ENCODE measurements at regions not wholly inside any gene's neighbourhood (a gene's known extent, or its start where the extent isn't known, plus 50 kb on each side); places are given as distances from the start of the nearest gene placed in this dataset.

DNA sequence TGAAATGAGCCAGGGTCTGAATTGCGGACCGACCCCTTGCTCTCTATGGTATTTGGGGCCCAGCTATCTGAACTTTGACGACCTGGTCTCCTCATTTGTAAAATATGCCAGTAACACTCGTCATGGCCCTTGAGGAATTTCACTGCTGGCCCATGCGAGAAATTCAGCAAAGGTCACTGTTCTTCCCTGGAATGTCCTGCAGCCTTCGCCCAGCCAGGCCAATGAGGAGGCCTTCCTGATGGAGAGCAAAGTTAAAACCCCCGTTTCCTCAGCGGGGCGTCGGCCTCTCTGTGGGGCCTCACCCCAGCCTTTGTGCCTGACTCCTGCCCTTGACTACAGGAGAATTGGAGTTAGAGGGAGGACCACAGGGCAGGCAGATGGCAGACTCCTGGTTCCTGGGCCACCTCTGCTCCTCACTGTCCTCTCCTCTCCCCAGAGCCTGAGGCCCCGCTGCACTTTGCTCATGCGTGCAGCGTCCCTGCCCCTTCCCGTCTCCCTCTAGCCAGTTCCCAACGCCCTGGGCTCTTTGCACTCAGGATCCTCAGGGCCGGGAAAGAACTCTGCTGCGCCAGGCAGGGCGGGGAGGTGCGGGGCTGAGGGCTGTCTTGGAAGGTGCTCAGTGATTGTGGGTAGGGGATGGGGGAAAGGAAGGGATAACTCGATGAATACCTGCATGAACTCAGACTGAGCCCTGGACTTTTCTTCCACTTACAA lies 257.0 kb upstream of the RAB6C start:
- no peak for DNase-seq

- no peak for DNase-seq
These were observed 256.0 kb upstream of the RAB6C start for GRCh38 chr2:129723277-129724020.

DNA sequence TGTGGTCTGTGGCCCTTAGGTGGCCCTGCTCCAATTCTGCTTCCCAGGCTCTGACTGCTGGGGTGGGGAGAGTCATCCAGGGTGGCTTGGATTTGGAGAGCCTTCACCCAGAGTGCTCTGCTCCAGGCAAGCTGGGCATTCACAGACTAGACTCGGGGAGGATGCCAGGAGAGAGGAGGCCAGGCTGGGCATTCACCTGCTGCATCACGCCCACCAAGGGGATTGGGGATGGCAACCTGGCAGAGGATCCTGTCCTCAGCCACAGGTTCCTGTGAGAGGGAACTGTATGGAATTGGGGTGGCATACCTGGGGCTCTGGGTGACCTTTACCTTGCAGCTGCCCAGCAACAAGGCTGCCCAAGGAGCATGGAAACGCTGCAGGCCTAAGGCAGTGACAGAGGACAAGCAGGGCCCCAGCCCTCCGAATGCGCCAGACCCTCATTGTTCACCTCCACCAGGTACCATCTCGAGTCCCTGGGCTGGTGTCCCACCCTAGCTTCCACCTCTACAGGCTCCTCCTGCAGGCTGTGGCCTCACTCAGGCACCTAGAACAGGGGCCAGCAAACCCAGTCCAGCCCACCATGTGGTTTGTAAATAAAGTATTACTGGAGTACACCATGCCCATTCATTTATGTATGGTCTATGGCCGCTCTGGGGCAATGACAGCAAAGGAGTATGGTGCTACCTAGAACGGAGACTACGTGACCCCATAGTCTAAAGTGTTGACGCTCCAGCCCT lies 255.3 kb upstream of the RAB6C start:
- DNase-seq, result no peak

GRCh38 chr2:129726216-129726615 lies 253.2 kb upstream of the RAB6C start:
- no peak for DNase-seq

GRCh38 chr2:129727286-129727685 lies 252.2 kb upstream of the RAB6C start:
- DNase-seq, result no peak

GRCh38 chr2:129728035-129728972 lies 251.2 kb upstream of the RAB6C start:
- no peak for DNase-seq

DNA sequence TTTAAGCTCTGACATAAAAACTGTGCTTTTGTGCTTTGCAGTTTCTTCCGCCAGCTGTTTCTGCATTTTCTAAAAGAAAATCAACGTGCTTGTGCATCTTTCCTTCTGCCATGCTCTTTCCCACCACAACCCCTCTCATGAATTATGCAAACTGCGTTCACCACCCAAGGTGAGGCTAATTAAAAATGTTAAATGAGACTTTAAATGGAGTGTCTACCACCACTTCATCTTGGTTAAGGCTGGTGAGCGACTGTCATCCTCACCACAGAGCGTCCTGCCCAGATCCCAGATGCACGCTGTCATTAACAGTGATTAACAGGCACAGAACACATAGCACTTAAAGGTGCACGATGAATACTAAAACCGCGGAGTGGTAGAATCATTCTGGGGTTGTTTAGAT lies 250.5 kb upstream of the RAB6C start:
- DNase-seq, result no peak

- DNase-seq, result no peak
These were observed 249.8 kb upstream of the RAB6C start for GRCh38 chr2:129729646-129730045.

GRCh38 chr2:129730979-129731378 lies 248.5 kb upstream of the RAB6C start:
- no peak for DNase-seq

GRCh38 chr2:129731907-129732629 lies 247.4 kb upstream of the RAB6C start:
- DNase-seq, result no peak

GRCh38 chr2:129732630-129733026 lies 246.8 kb upstream of the RAB6C start:
- DNase-seq, result no peak

DNA sequence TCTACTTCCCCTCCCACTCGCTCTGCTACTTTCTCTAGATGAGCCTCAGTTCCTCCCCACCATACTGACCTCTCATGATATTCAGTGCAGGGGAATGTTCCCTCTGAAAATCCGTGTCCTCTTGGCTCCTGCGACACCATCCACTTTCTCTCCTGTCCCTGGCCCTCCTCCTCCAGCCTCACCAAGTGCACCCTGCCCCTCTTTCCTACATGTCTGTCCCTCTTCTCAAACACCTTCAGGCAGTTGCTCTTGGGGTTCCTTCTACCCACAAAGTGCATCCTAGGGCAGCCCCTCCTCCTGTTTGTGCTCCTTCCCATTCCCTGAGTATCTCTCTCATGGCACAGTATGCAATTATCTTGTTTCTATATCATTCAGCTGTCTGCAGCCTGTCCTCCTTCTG lies 246.4 kb upstream of the RAB6C start:
- no peak for DNase-seq

- DNase-seq, result no peak
These were observed 245.9 kb upstream of the RAB6C start for GRCh38 chr2:129733579-129733978.

DNA sequence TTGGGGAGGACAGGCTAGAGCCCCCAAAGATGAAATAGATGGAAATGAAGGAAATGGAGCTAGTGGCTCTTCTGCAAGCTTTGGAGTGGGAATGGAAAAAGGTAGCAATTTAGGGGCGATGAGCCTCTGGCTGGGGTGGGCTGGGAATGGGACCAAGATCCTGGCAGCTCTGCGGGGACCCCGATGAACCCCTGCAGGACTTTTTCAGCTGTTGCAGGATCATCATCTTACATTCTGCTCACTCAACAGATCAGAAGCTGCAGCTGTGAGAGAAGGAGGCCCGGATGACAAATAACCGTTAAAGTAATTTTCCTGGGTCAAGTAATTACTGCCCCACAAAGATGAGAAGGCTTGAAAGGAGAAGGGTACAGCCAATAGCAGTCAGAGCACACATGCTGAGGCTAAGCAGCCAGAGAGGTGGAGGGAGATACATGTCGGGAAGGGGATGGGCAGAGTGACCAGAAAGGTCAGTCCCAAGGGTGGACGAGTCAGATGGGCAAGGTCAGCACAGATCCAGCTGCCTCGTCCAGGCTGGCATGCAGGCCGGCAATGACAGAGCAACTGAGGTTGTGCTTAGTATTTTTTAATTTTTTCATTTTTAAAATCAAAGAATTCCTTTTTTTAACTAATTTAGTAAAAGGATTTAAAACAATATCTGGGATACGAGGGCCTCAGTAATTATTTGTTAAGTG lies 245.0 kb upstream of the RAB6C start:
- no peak for DNase-seq

GRCh38 chr2:129735576-129735975 lies 243.9 kb upstream of the RAB6C start:
- no peak for DNase-seq

DNA sequence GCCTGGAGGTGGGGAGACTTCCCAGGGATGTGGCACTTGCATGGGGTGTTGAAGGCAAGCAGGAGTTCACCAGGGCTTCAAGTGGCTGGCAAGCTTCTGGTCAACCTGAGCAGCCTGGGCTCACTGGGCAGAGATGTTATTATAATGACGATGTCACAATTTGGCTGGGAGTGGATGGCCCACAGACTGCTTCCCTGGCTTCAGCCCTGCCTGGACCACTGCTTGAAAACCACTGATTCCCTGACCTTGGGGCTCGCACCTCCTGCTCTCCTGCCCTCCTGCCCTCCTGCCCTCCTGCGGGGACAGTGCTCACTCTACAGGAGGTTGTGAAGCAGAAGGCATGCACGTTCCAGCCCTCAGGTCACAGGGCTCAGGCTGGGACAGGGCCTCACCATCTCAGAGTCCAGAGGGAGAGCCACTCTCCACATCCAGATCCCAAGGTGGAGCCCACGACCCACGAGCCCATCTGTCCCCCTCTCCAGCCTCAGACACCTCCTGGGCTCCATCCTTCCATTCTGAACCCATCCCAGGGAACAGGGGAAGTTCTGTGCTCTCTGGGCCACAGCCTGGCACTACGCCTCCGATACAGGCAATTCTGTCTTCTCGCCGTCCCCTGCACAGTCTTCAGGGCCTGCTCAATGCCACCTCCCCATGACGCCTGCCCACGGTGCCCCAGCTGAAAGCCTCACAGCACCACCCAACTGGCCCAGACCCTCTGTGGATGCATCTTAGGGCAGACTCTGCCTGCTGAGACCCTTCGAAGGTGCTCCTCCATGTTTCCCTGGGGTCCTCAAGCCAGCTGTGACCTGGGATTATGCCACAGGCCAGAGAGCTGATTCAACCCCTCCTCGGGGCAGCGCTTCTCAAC lies 241.6 kb upstream of the RAB6C start:
- DNase-seq, result no peak

DNA sequence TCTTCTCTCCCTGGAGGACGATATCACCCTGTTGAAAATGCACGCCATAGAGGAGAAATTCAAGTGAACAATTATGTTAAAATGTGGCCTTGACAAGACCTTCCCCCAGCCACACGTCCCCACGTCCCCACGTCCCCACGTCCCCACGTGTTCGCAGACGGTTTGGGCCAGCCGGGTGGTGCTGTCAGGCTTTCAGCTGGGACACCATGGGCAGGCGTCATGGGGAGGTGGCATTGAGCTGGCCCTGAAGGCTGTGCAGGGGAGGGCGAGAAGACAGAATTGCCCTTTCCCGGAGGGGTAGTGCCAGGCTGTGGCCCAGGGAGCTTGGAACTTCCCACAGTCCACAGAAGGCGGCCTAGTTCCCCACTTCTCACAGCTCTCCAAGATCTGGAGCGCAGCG lies 240.7 kb upstream of the RAB6C start:
- no peak for DNase-seq

DNA sequence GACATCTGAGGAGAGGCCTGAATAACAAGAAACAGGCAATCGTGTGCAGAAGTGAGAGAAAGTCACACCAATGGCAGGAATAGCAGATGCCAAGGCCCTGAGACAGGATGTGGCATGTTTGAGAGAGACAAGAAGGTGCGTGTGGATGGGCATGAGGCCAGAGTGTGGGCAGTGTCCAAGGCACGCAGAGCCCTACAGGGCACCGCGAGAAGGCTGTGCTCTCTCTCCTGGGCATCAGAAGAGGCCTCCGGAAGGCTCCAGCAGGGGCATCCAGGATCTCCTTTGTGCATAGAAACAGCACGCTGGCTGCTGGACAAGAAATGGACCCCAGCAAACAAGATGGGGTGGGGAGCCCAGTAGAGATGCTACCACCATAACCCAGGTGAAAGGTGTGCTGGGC lies 239.0 kb upstream of the RAB6C start:
- no peak for DNase-seq

- DNase-seq, result no peak
These were observed 238.3 kb upstream of the RAB6C start for GRCh38 chr2:129741165-129741564.

DNA sequence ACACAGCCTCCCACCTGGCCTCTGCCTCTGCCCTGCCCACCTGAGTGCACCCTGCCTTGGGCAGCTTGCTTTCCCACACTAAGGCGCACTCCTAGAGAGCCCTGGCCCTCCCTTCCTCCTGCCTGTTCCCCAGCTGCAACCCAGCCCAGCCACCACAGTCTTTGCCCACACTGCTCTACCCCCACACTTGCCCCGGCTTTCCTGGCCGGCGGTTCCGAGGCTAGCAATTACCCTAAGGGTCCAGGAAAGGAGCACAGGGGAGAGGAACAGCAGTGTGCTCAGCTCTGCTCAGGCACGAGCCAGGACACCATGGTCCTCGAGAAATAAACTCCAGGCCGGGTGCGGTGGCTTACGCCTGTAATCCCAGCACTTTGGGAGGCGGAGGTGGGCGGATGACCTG lies 237.8 kb upstream of the RAB6C start:
- DNase-seq, result no peak
